ENCODE measurements at regions not wholly inside any gene's neighbourhood (a gene's known extent, or its start where the extent isn't known, plus 50 kb on each side); places are given as distances from the start of the nearest gene placed in this dataset.
"Not testable (repeated sequence)": the region's sequence is repeated elsewhere in the genome, so short reads cannot be mapped to it uniquely, and the experiment has no call there.

DNA sequence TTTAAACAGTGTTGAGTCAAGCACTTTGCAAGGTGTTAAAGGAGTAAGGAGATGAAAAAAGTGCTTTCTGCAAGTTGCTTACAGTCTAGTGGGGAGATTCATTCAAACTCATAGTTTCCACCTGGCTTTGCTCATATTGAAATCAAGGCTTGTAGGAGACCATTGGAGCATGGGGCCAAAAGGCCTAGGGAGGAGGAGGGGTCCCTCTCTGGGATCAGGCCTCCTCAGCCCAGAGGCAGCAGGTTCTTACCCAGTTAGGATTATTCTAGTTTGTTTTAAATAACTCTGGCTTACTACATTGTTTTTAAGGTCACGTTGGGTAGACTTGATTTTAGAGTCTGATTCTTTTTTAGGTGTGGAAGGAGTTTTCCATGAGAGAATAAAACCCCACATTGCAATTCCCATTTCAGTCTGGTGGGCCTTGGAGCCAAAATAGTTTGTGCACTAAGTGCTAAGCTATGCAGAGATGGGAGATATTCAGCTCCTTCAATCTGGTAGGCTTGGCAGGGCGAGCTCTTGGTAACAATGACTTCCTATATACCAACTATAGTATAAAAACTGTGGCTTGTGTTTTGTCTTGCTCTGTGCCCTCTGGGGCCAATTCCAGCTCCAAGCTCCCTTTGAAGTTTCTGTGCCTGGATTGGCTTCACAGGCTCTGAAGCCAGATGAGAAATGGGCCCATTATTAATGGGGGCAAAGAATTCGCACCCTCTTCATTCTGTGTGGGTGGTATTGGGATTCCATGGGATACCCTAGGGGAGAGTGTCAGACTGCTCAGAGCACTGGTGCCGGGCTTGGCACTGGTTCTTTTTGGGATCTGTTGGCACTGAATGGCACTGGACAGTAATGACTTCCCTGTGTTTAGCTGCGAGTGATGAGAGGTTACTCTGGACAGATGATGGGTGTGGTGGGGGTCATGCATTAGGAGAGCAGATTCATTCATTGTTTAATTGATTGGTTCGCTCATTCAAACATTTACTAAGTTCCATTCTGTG lies 301.1 kb downstream of the MYCN start:
- Mint-ChIP-seq H3K4me3 (no peak overlapping the region), H3K27ac (no peak overlapping the region), H3K4me1 (ENCODE audit: low read depth in 2 of 2) (no peaks in the 10 kb centered on the region), H3K27me3 (no peaks in the 10 kb centered on the region), H3K9me3 (peaks cover 3 to 8% of the 10 kb centered on the region in 2 donors), H3K36me3 (ENCODE audit: insufficient read depth) (no peaks in the 10 kb centered on the region)
- ATAC-seq (replicated peaks) (no peak), DNase-seq (no peak)

DNA sequence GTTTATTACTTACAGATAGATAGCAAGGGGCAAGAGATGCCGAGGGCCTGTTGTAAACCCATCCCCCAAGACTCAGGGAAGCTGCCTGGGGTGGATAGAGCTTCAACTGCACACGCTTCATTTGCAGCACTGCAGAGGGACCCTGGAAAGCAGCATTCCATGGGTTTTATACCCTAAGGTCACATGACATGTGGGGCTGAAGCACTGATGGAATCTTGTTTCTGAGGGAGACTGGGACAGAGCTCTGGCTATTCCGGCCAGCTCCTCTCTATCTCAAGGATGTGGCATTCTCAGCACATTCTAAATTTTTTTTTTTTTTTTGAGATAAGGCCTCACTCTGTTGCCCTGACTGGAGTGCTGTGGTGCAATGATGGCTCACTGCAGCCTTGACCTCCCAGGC lies 300.1 kb downstream of the MYCN start:
- Mint-ChIP-seq H3K4me3 (no peak overlapping the region), H3K9me3 (peaks cover 5 to 12% of the 10 kb centered on the region in 2 donors), H3K36me3 (ENCODE audit: insufficient read depth) (no peaks in the 10 kb centered on the region), H3K27me3 (peaks cover 0 to 6% of the 10 kb centered on the region in 2 donors), H3K4me1 (ENCODE audit: low read depth in 2 of 2) (no peaks in the 10 kb centered on the region), H3K27ac (no peak overlapping the region)
- DNase-seq (no peak), ATAC-seq (replicated peaks) (no peak)

DNA sequence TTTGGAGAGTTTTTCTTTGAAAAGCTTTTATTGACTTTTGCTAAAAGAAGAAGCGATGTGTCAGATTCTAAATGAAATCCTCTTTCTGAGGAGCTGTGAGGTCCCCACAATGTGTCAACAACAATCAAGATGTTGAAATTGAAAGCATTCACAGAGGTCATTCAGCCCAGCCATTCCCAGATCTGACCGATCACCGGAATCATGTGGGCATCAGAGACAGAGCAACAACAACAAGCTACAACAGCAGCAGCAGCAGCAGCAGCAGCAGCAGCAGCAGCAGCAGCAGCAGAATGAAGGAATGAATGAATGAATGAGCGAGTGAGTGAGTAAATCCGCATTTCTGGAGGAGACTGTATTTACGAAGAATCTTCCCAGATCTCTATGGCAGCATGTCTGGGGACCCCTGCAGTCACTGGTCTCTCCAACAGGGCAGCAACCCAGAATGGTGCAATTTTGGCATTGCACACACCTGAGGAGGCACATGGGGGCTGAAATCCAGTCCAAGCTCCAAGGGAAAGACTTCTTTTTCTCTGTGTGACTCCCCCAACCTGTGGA lies 299.0 kb downstream of the MYCN start:
- DNase-seq (no peak), ATAC-seq (replicated peaks) (no peak)
- Mint-ChIP-seq H3K27ac (no peak overlapping the region), H3K4me3 (no peak overlapping the region), H3K4me1 (ENCODE audit: low read depth in 2 of 2) (no peaks in the 10 kb centered on the region), H3K9me3 (peaks cover 5 to 16% of the 10 kb centered on the region in 2 donors), H3K27me3 (peaks cover 0 to 11% of the 10 kb centered on the region in 2 donors), H3K36me3 (ENCODE audit: insufficient read depth) (no peaks in the 10 kb centered on the region)

GRCh38 chr2:16238786-16239185 lies 298.4 kb downstream of the MYCN start:
- no peak for ATAC-seq (replicated peaks)
- DNase-seq = no peak
- no peaks in the 10 kb centered on the region for H3K4me1 Mint-ChIP-seq (ENCODE audit: low read depth in 2 of 2)
- no peaks in the 10 kb centered on the region for H3K36me3 Mint-ChIP-seq (ENCODE audit: insufficient read depth)
- H3K27ac Mint-ChIP-seq = no peak overlapping the region
- no peak overlapping the region for H3K4me3 Mint-ChIP-seq
- peaks cover 5 to 16% of the 10 kb centered on the region in 2 donors for H3K9me3 Mint-ChIP-seq
- H3K27me3 Mint-ChIP-seq = peaks cover 0 to 11% of the 10 kb centered on the region in 2 donors

- Mint-ChIP-seq H3K27me3 (peaks cover 0 to 11% of the 10 kb centered on the region in 2 donors), H3K4me3 (no peak overlapping the region), H3K9me3 (peaks cover 5 to 16% of the 10 kb centered on the region in 2 donors), H3K4me1 (ENCODE audit: low read depth in 2 of 2) (no peaks in the 10 kb centered on the region), H3K36me3 (ENCODE audit: insufficient read depth) (no peaks in the 10 kb centered on the region), H3K27ac (no peak overlapping the region)
- ATAC-seq (replicated peaks) (no peak), DNase-seq (no peak)
Observed at GRCh38 chr2:16238001-16238761, 297.8 kb downstream of the MYCN start.

DNA sequence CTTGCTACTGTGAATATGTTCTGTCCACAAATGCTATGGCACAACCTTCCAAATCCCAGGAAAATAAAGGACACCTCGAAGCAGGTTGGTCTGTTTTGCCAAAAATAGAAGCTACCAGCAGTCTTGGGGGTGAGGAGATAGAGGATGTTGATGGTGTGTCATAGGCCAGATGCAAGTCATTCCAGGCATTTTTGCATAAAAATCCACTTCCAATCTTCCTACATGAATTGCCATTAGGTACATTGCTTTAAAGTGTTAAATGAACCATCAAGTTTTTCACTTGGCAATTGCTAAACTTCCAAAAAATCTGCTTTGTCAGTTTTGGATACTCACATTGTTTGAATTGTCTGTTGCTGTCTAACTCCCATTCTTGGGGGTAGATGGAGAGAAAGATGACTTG lies 295.4 kb downstream of the MYCN start:
- Mint-ChIP-seq H3K4me1 (ENCODE audit: low read depth in 2 of 2) (no peaks in the 10 kb centered on the region), H3K27me3 (peaks cover 0 to 11% of the 10 kb centered on the region in 2 donors), H3K4me3 (no peak overlapping the region), H3K36me3 (ENCODE audit: insufficient read depth) (no peaks in the 10 kb centered on the region), H3K27ac (no peak overlapping the region), H3K9me3 (peaks cover 4 to 16% of the 10 kb centered on the region in 2 donors)
- ATAC-seq (replicated peaks) (no peak), DNase-seq (no peak)

DNA sequence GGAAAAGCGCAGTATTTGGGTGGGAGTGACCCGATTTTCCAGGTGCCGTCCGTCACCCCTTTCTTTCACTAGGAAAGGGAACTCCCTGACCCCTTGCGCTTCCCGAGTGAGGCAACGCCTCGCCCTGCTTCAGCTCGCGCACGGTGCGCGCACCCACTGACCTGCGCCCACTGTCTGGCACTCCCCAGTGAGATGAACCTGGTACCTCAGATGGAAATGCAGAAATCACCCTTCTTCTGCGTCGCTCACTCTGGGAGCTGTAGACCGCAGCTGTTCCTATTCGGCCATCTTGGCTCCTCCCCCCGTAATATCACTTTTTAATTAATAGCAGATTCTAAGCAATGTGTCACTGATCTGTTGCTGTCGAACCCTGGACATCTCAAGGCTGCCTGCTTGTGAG lies 294.9 kb downstream of the MYCN start:
- not testable (repeated sequence) for ATAC-seq (replicated peaks); H3K36me3 Mint-ChIP-seq (ENCODE audit: insufficient read depth); H3K27ac Mint-ChIP-seq; DNase-seq; H3K4me1 Mint-ChIP-seq (ENCODE audit: low read depth in 2 of 2); H3K4me3 Mint-ChIP-seq
- Mint-ChIP-seq H3K27me3 (peaks cover 0 to 11% of the 10 kb centered on the region in 2 donors), H3K9me3 (peaks cover 4 to 16% of the 10 kb centered on the region in 2 donors)

GRCh38 chr2:16228951-16229350 lies 288.6 kb downstream of the MYCN start:
- no peak overlapping the region for H3K4me3 Mint-ChIP-seq
- no peaks in the 10 kb centered on the region for H3K36me3 Mint-ChIP-seq (ENCODE audit: insufficient read depth)
- no peaks in the 10 kb centered on the region for H3K27me3 Mint-ChIP-seq
- ATAC-seq (replicated peaks) (no peak), DNase-seq (no peak)
- H3K4me1 Mint-ChIP-seq (ENCODE audit: low read depth in 2 of 2) = no peaks in the 10 kb centered on the region
- H3K27ac Mint-ChIP-seq = no peak overlapping the region
- H3K9me3 Mint-ChIP-seq = peaks cover 0 to 2% of the 10 kb centered on the region in 2 donors

DNA sequence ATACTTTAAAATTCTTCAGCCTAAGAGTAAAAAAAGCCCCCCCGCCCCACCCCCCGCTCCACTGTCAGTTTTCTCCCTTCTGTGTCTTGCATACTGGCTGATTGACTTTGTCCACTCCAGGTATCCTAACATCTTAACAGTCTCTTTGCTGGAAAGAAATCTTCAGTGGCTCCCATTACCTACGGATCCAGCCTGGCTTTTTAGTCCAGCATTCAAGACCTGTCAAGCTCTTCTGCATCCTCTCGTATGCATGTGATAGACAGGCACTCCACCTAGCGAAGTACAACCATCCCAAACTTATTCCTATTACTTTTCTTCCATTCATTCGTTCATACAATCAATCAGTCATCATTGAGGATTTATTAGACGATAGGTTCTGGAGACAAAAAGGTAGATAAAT lies 288.1 kb downstream of the MYCN start:
- no peak for DNase-seq
- Mint-ChIP-seq H3K36me3 (ENCODE audit: insufficient read depth) (no peaks in the 10 kb centered on the region), H3K4me1 (ENCODE audit: low read depth in 2 of 2) (no peaks in the 10 kb centered on the region), H3K4me3 (no peak overlapping the region), H3K27me3 (no peaks in the 10 kb centered on the region), H3K9me3 (peaks cover 0 to 2% of the 10 kb centered on the region in 2 donors), H3K27ac (no peak overlapping the region)
- no peak for ATAC-seq (replicated peaks)

DNA sequence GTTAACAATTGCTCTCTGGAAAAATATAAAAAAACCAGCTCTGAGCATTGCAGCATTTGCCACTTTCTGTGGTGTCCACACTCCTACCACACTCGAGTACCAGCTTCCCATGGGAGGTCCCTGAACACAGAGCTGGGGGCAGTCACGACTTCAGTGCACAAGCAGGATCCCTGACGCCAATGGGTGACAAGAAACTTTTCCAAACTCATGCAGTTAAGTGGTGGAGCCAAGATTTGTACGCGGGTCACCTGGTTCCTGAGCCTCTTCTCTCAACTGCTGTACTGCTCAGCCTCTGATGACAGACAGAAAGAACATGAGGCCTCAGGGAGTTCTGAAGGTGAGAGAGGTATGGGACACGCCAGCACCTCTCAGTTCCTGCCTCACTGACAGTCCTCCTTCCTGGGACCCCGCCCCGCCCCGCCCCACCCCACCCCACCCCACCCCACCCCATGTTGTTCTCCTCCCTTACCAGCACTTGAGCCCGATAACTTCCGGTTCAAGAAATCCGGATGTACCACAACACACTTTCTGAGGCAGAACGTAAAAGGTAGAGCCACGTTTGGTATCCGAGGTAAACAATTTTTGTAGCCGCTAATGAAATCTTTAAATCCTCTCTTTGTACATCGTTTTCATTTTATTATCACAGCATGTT lies 287.6 kb downstream of the MYCN start:
- Mint-ChIP-seq H3K27ac (no peak overlapping the region), H3K4me1 (ENCODE audit: low read depth in 2 of 2) (no peaks in the 10 kb centered on the region), H3K27me3 (no peaks in the 10 kb centered on the region), H3K36me3 (ENCODE audit: insufficient read depth) (no peaks in the 10 kb centered on the region), H3K4me3 (no peak overlapping the region), H3K9me3 (peaks cover 0 to 2% of the 10 kb centered on the region in 2 donors)
- no peak for DNase-seq
- ATAC-seq (replicated peaks) = no peak

DNA sequence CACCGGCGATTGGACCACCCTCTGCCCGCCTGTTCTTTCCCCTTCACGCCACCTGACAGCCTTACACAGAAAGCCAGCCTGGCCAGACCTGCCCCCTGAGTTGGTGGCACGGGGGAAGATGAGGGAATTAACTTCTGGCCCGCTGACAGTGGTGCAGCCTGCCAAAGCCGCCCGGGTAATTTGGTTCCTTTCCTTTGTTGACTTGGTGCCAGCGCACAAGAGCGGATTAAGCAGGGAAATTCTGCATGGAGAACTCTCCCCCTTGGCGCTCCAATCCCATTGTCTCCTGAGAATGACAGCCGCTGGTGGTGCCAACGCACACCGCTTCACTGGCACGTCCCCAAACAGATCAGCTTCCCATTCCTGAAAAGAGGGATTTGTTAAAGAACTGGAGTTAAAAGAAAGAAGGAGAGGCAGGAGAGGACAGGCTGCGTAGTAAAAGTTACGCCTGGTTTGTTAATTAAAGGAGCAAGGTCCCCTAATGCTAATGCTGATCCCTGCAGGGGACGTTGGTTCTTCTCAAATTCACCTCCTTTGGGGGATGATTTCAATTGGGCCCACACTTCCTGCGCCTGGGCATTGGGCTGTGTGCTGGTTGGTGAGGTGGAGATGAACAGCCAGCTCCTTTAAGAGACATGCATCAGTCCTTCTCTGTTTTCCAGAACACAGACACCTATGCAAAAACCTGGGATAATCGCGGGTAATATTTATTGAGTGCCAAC lies 286.8 kb downstream of the MYCN start:
- ATAC-seq (replicated peaks) = no peak
- H3K4me1 Mint-ChIP-seq (ENCODE audit: low read depth in 2 of 2) = no peaks in the 10 kb centered on the region

DNA sequence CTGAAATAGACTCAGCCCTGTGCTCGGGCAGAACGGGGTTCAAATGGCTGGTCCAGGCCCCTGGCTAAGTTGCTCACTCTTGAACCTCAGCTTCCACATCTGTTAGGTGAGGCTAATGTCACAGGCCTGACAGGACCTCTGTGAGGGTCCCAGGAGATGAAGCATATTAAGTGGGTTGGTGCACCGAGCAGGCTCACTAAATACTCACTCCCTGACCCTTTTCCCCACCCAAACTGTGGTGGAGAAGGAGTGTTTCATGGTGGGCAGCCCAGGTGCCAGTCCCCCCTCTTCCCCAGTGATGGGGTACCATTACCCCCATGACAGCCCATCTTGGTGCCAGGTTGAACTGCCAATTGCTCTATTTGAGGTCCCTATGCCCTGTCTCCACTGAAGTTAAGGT lies 286.0 kb downstream of the MYCN start:
- no peaks in the 10 kb centered on the region for H3K36me3 Mint-ChIP-seq (ENCODE audit: insufficient read depth)

More for the DNA sequence above, 286.8 kb downstream of the MYCN start:
- Mint-ChIP-seq H3K9me3 (peaks cover 4% of the 10 kb centered on the region in 2 donors), H3K4me3 (no peak overlapping the region), H3K27me3 (no peaks in the 10 kb centered on the region), H3K27ac (no peak overlapping the region), H3K36me3 (ENCODE audit: insufficient read depth) (no peaks in the 10 kb centered on the region)
- DNase-seq = no peak

More for the DNA sequence above, 286.0 kb downstream of the MYCN start:
- Mint-ChIP-seq H3K27me3 (no peaks in the 10 kb centered on the region), H3K9me3 (peaks cover 12% of the 10 kb centered on the region in 2 donors), H3K4me1 (ENCODE audit: low read depth in 2 of 2) (no peaks in the 10 kb centered on the region), H3K27ac (no peak overlapping the region), H3K4me3 (no peak overlapping the region)
- DNase-seq = no peak
- no peak for ATAC-seq (replicated peaks)

Data from effector memory CD8-positive, alpha-beta T cell (primary cell).